NCI-H146 treated with DMSO at 0.1 percent for 48 hours (cell line): ENCODE measurements at regions not wholly inside any gene's neighbourhood (a gene's known extent, or its start where the extent isn't known, plus 50 kb on each side); places are given as distances from the start of the nearest gene placed in this dataset.
A peak's percentile ranks its signal among the peaks of the same experiment; 100 is the strongest.
"Not testable (repeated sequence)": the region's sequence is repeated elsewhere in the genome, so short reads cannot be mapped to it uniquely, and the experiment has no call there.

Experiments used
- DNase-seq: peaks from one replicate; lab custom pipeline; 2025; ENCODE audit not compliant: unreplicated experiment; lab: John Stamatoyannopoulos, UW

DNA sequence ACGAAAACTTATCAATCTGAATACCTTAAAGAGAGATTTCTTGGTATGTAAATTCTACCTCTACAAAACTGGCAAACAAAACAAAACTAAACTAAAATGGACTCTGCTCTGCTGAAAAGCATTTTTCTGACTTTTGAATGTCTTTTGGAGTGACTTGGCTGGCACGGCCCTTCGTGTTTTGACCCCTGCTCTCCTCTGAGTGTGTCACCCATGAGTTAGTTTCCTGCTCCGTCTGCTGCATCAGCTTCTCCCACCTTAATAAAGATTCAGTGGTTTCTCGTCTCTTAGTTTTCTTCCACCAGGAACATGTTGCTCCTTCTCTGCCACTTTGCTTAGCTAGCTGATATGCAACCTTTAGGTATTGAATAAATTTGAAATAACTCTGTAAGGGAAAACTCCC lies 1084.0 kb upstream of the CDH18 start:
- no peak for DNase-seq

DNA sequence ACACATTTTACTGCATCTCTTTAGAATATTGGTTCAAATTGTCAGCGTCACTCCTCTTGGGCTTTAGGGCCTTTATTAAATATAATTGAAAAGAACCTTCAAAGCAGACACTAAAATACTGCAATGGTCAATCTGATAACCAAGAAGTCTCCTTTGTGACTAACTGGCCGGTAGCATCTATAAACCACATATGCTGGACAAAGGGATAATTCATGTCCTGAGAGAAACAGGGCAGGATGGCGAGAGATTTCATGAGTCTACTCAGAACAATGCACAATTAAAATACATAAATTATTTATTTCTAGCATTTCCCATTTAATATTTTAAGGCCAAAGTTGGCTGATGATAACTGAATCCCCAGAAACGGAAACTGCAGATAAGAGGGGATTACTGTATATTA lies 1083.4 kb upstream of the CDH18 start:
- no peak for DNase-seq

- DNase-seq = no peak
Measured at GRCh38 chr5:21070858-21071257, 1082.9 kb upstream of the CDH18 start.

DNA sequence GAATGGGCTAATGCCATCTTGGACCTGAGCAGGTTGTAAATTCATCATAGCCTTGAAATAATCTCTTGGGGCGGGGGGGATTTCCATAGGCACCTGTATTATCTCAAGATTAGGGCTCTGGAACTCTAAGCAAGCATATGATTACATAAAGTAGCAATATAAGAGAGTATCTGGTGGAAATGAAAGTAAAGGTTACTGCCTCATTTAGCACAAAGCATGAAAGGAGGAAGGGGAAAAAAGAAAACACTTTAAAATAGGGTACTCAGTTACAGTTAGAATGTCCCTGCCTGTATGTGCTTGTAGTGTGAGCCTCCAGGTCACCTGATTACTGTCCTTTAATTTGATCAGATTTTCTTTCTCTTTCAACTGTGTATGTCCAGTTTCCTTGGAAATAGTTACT lies 1079.7 kb upstream of the CDH18 start:
- no peak for DNase-seq

- DNase-seq = no peak
Measured at GRCh38 chr5:21063146-21063545, 1075.1 kb upstream of the CDH18 start.

DNA sequence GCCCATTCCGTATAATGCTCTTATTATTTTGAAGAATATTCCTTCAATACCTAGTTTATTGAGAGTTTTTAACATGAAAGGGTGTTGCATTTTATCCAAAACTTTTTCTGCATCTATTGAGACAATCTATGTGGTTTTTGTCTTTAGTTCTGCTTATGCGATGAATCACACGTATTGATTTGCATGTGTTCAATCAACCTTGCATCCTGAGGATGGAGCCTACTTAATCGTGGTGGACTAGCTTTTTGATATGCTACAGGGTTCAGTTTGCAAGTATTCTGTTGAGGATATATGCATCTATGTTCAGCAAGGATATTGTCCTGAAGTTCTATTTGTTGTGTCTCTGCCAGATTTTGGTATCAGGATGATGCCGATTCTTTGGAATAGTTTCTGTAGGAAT lies 1070.3 kb upstream of the CDH18 start:
- no peak for DNase-seq

DNA sequence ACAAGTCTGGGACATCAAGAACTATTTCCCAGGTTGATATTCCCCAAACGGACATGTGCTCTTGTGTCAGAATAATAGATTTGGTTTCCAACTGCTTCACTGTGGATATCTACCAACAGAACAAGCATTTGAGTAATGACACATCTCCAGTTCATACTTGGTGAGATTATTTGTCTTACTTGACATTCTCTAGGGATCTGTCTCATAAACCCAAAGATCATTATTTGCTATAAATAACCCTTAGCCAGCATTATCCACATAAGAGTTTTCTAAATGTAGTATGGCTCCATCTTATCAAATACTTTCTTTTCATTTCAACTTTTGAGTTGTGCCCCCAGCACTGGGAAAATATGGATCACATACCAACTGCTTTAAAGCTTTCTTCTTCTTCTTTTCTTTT lies 1063.9 kb upstream of the CDH18 start:
- no peak for DNase-seq

DNA sequence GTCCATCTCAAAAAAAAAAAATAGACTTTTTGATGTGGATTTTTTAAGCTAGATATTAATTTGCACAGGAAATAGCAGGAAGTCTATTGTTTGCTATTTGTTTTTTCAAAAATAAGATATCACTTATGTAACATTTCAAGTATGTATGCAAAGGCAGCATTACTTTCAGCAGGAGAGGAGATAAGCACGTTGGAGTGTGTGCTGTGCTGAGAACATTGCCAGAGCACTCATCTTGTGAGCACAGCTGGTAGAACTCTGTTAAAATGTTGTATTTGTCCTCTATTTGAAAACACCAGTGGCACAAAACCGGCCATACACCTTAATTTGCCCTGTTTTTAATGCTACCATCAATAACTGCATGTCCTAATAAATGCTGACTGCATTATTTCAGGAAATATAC lies 1061.9 kb upstream of the CDH18 start:
- DNase-seq = no peak

DNA sequence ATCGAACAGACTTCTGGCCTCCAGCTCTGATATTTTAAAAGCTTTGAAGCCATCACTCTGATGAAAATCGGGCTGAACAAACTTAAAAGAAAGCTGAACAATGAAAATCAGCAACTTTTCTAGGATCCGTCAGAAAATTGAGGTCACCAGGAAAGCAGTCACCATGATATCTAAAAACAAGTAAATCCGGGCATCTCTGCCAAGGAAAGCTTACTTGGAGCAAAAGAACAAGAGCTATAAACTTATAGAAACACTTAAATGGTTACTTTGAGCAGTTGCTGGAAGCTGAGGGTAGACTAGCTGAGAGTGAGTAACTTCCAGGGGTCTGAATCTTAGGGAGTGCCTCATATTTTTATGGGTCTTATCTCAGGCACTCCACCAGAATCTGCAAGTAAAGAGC lies 1043.0 kb upstream of the CDH18 start:
- DNase-seq = no peak

GRCh38 chr5:21024966-21025365 lies 1037.0 kb upstream of the CDH18 start:
- no peak for DNase-seq

GRCh38 chr5:21013237-21013636 lies 1025.2 kb upstream of the CDH18 start:
- DNase-seq = no peak

DNA sequence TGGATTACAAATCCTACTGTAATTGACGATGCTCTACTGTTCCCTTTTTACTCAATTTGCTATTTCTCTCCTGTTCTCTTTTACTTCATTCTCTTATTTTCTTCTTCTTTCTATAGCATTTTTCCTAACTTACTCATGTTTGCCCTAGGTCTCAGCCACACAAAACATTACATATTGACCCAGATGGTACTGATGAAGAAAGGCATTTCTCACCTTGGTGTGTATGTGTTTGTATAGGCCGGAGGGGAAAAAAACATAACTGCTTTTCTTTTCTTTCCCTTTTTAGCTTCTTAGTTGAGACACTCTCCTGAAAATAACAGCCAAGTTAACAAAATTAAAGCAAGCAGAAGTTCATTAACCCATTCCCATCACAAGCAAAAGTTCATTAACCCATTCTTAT lies 1019.8 kb upstream of the CDH18 start:
- DNase-seq = no peak

- not testable (repeated sequence) for DNase-seq
Measured at GRCh38 chr5:20988933-20989332, 1000.9 kb upstream of the CDH18 start.

- no peak for DNase-seq
Measured at GRCh38 chr5:20985754-20986153, 997.8 kb upstream of the CDH18 start.

GRCh38 chr5:20974426-20974825 lies 986.4 kb upstream of the CDH18 start:
- DNase-seq = peak; percentile 85

- DNase-seq = peak; percentile 84
Measured at GRCh38 chr5:20972419-20972925, 984.5 kb upstream of the CDH18 start.

DNA sequence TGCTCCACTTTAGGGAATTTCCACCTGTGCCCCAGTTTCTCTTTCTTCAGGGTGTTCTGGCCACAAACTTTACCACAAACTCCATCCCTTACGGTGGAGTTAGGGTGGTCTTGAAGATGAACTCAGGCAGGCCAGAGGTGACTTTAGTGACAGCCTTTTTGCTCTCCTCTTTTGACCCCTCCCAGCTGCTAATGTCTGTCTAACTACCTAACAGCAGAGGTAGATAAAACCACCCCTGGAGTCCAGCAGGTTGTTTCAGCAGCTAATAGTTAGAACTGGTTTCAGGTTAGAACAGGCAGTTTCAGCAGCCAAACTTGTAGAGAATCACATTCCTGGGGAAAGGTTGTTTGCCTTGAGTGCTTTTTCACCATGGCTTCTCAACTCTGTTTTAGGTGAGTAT lies 971.3 kb upstream of the CDH18 start:
- DNase-seq = no peak

DNA sequence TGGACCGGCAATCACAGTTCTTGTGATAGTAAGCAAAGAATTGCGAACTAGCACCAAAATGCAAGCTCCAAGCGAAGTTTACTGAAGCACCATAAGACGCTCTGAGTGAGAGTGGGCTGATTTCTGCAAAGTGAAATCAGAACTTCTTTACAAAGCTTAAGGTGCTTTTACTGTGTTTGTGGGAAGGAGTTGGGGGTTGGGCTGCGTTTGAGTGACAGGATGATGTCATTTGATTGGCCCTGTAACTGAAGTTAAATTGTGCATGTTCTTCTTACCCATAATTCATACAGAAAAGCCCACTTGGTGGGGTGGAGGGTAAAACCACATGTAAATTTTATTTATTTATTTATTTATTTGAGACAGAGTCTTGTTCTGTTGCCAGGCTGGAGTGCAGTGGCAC lies 970.6 kb upstream of the CDH18 start:
- no peak for DNase-seq

DNA sequence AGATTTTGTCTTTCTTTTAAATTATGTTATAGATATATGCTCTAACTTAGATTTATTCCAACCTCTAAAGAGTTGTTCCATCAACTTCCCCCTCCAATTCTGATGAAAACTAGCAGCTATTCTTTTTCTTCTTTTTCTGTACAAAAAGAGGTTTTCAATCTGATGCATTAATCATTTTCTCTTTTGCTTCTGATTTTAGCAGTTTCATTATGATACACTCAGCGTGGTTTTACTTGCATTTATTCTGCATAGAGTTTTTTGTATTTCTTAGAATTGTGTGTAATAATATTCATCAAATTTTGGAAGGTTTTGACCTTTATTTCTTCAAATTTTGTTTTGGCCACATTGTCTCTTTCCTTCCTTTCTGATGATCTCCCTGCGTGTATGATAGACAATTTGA lies 968.1 kb upstream of the CDH18 start:
- DNase-seq = no peak

DNA sequence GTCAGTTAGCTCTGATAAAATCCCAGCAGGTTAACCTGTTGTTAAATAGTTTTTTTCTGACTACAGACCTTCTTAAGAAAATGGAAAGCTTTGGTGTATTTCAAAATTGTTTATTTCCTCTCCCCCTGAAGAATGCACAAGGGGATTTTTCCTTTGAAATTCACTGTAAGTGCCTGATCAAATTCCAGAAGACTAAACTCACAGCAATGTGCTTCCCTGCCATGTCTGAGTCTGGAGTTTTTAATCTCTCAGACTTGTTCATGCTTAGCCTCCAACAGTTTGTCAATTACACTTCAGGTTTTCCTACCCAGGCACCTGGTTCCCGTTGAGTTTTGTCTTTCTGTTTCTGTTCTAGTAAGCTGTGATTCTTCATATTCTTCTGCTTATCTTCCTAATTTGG lies 961.6 kb upstream of the CDH18 start:
- DNase-seq = no peak

DNA sequence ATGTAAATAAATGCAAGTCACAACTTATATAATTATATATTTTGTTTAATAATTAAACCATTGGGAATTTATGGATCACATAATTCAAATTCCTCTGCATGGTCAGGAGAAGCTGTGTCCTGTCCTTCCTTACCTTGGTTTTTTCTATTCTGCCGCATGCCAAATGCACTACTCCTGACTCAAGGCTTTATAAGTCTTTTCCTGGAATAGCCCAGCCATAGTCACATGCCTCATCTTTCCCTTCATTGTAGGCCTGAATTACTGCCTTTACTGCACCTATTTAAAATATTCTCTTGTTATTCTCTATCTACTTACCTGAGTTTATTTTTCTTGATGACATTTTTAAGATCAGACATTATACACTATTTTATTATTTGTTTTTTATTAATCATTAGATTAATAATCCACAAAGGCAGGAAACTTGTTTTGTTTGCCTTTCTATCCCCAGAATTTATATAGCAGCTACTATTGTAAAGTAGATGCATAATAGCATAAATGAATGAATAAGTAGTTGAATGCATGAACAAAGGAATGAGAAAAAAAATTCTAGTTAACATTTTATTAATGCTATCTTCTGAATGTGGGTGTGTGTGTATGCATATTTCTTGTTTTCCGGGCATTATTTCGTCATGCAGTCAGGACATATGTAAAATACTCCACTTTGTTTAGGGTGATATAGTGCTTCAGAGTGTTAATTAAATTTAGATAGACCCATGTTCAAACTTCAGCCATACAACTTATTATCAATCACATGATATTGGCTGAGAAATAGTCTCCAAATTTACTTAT lies 955.4 kb upstream of the CDH18 start:
- not testable (repeated sequence) for DNase-seq

DNA sequence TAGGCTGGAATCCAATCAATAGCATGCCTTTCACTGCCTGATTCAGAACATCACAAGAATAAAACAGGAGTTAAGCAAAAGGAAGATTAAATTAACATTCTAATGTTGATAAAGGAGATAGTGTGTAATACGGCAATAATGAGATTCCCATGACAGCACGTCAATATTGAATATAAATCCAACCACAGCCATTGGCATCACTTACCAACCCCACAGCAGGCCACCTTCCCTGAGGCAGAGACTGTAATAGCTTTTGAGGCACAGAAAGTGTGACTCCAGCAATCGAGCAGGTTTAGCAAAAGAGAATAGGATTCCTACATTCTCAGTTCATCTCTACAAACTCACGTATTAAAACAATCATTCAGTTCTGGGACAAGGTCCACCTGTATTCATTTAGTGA lies 954.6 kb upstream of the CDH18 start:
- not testable (repeated sequence) for DNase-seq

DNA sequence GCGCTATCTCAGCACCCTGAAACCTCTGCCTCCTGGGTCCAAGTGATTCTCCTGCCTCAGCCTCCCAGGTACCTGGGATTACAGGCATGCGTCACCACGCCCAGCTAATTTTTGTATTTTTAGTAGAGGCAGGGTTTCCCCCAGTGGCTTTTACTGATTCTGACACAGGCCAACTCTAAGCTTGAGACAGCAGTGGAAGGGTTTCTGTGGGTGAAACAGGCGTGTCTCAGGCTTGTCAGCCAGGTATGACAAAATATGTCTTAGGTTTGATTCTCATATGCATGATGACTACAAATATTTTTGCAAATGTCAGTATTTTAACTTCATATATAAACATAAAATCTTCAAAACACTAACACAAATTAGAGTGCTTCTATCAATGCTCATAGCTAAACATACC lies 952.8 kb upstream of the CDH18 start:
- DNase-seq = not testable (repeated sequence)
